ENCODE measurements at regions not wholly inside any gene's neighbourhood (a gene's known extent, or its start where the extent isn't known, plus 50 kb on each side); places are given as distances from the start of the nearest gene placed in this dataset.

DNA sequence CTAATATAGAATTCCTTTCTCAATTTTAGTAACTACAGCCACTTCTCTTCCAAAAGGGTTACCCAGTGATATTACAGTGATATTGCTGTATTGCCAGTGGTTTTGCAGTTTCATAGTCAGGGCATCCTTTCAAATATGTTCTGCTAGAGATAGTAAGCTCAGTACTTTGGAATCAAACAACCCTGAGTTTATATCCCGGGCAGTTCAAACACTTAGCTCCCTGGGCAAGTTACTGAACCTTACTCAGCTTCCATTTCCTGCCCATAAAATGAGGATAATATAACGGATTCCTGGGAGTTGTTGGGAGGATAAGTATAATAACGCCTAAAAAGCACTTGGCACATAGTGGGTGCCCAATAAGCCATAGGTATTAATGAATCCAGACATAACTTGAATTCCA, 212.6 kb upstream of the PARD3B start:
- H3K27ac ChIP-seq (ENCODE audit: insufficient read depth, low read length, poor library complexity, severe bottlenecking): no peak overlapping the region
- H3K4me1 ChIP-seq (ENCODE audit: control insufficient read depth, insufficient read depth, low read length, poor library complexity, severe bottlenecking): no peaks in the 10 kb centered on the region
- no peak for DNase-seq
- H3K9me3 ChIP-seq (ENCODE audit: control insufficient read depth, low read length): no peaks in the 10 kb centered on the region
- H3K4me3 ChIP-seq (ENCODE audit: insufficient read depth, low read depth, low read length, poor library complexity, severe bottlenecking): no peak overlapping the region
- H3K27me3 ChIP-seq (replicated peaks; ENCODE audit: control insufficient read depth, insufficient read depth, low read length, poor library complexity, severe bottlenecking): peaks cover 3% of the 10 kb centered on the region
- no peaks in the 10 kb centered on the region for H3K36me3 ChIP-seq (ENCODE audit: control insufficient read depth, insufficient read depth, low read length)

GRCh38 chr2:204333861-204334260, 211.4 kb upstream of the PARD3B start:
- H3K36me3 ChIP-seq (ENCODE audit: control insufficient read depth, insufficient read depth, low read length): no peaks in the 10 kb centered on the region
- H3K9me3 ChIP-seq (ENCODE audit: control insufficient read depth, low read length): no peaks in the 10 kb centered on the region
- peaks cover 3% of the 10 kb centered on the region for H3K27me3 ChIP-seq (replicated peaks; ENCODE audit: control insufficient read depth, insufficient read depth, low read length, poor library complexity, severe bottlenecking)
- no peak for DNase-seq
- no peak overlapping the region for H3K27ac ChIP-seq (ENCODE audit: insufficient read depth, low read length, poor library complexity, severe bottlenecking)
- H3K4me3 ChIP-seq (ENCODE audit: insufficient read depth, low read depth, low read length, poor library complexity, severe bottlenecking): no peak overlapping the region
- no peaks in the 10 kb centered on the region for H3K4me1 ChIP-seq (ENCODE audit: control insufficient read depth, insufficient read depth, low read length, poor library complexity, severe bottlenecking)

DNA sequence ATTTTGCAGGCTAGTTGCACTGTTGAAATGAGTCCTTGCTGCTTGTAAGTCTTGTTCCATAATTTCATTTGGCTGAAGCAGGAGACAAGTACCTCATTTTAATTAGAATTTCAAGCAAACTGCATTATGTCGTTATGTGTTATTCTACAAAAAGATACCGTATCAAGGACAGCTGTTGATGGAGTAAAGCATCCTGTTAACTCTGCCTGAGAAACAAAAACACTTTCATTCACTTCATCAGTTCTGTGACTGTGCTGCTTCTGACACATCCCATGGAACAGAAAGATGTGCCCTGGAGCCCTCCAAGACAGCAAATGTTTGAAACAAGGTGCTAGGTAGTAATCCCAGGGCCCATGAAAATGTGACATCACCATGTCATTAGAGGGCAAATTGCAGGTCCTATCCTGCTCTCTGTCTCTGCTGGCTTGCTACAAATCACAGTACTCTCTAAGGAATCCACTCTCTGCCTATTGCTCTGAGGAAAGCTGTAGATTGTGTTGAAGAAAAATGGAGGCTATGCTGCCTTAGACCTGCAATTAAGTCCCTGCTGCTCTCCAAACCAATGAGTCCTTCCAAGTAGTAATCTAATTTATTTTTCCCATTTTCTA, 209.7 kb upstream of the PARD3B start:
- Histone ChIP-seq H3K27ac (ENCODE audit: insufficient read depth, low read length, poor library complexity, severe bottlenecking) (no peak overlapping the region), H3K4me3 (ENCODE audit: insufficient read depth, low read depth, low read length, poor library complexity, severe bottlenecking) (no peak overlapping the region), H3K4me1 (ENCODE audit: control insufficient read depth, insufficient read depth, low read length, poor library complexity, severe bottlenecking) (no peaks in the 10 kb centered on the region), H3K9me3 (ENCODE audit: control insufficient read depth, low read length) (no peaks in the 10 kb centered on the region), H3K27me3 (replicated peaks; ENCODE audit: control insufficient read depth, insufficient read depth, low read length, poor library complexity, severe bottlenecking) (peaks cover 3% of the 10 kb centered on the region), H3K36me3 (ENCODE audit: control insufficient read depth, insufficient read depth, low read length) (no peaks in the 10 kb centered on the region)
- no peak for DNase-seq

- H3K4me1 ChIP-seq (ENCODE audit: control insufficient read depth, insufficient read depth, low read length, poor library complexity, severe bottlenecking): no peaks in the 10 kb centered on the region
- no peak overlapping the region for H3K27ac ChIP-seq (ENCODE audit: insufficient read depth, low read length, poor library complexity, severe bottlenecking)
- DNase-seq: no peak
- H3K9me3 ChIP-seq (ENCODE audit: control insufficient read depth, low read length): no peaks in the 10 kb centered on the region
- H3K27me3 ChIP-seq (replicated peaks; ENCODE audit: control insufficient read depth, insufficient read depth, low read length, poor library complexity, severe bottlenecking): peaks cover 3% of the 10 kb centered on the region
- H3K4me3 ChIP-seq (ENCODE audit: insufficient read depth, low read depth, low read length, poor library complexity, severe bottlenecking): no peak overlapping the region
- H3K36me3 ChIP-seq (ENCODE audit: control insufficient read depth, insufficient read depth, low read length): no peaks in the 10 kb centered on the region
Observed at GRCh38 chr2:204336153-204336744, 209.0 kb upstream of the PARD3B start.

- DNase-seq: no peak
- no peak overlapping the region for H3K27ac ChIP-seq (ENCODE audit: insufficient read depth, low read length, poor library complexity, severe bottlenecking)
- H3K4me1 ChIP-seq (ENCODE audit: control insufficient read depth, insufficient read depth, low read length, poor library complexity, severe bottlenecking): no peaks in the 10 kb centered on the region
- no peaks in the 10 kb centered on the region for H3K36me3 ChIP-seq (ENCODE audit: control insufficient read depth, insufficient read depth, low read length)
- no peaks in the 10 kb centered on the region for H3K9me3 ChIP-seq (ENCODE audit: control insufficient read depth, low read length)
- no peak overlapping the region for H3K4me3 ChIP-seq (ENCODE audit: insufficient read depth, low read depth, low read length, poor library complexity, severe bottlenecking)
- H3K27me3 ChIP-seq (replicated peaks; ENCODE audit: control insufficient read depth, insufficient read depth, low read length, poor library complexity, severe bottlenecking): peaks cover under 1% of the 10 kb centered on the region
Observed at GRCh38 chr2:204337638-204338037, 207.6 kb upstream of the PARD3B start.

DNA sequence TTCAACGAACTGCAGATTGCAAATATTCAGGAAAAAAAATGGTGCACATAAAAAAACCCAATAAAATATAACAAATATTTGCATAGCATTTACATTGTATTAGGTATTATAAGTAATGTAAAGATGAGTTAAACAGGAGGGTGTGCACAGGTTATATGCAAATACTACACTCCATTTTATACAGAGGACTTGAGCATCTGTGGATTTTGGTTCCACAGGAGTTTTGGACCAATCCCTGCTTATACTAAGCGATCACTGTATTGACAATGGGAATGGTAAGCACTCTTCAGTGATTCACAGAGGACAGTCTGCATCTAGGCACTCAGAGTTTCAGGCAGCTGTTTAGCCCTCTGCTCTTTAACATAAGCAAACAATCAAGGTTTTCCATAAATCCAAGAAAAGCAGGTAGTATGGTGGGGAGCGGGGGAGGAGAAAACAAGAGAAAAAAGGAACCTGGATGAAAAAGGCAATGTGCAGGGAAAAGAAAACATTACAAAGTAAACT, 206.0 kb upstream of the PARD3B start:
- Histone ChIP-seq H3K4me1 (ENCODE audit: control insufficient read depth, insufficient read depth, low read length, poor library complexity, severe bottlenecking) (no peaks in the 10 kb centered on the region), H3K9me3 (ENCODE audit: control insufficient read depth, low read length) (no peaks in the 10 kb centered on the region), H3K36me3 (ENCODE audit: control insufficient read depth, insufficient read depth, low read length) (no peaks in the 10 kb centered on the region), H3K27me3 (replicated peaks; ENCODE audit: control insufficient read depth, insufficient read depth, low read length, poor library complexity, severe bottlenecking) (no peaks in the 10 kb centered on the region), H3K4me3 (ENCODE audit: insufficient read depth, low read depth, low read length, poor library complexity, severe bottlenecking) (no peak overlapping the region), H3K27ac (ENCODE audit: insufficient read depth, low read length, poor library complexity, severe bottlenecking) (no peak overlapping the region)
- no peak for DNase-seq

- no peak overlapping the region for H3K4me3 ChIP-seq (ENCODE audit: insufficient read depth, low read depth, low read length, poor library complexity, severe bottlenecking)
- H3K9me3 ChIP-seq (ENCODE audit: control insufficient read depth, low read length): no peaks in the 10 kb centered on the region
- no peak for DNase-seq
- H3K27me3 ChIP-seq (replicated peaks; ENCODE audit: control insufficient read depth, insufficient read depth, low read length, poor library complexity, severe bottlenecking): no peaks in the 10 kb centered on the region
- no peak overlapping the region for H3K27ac ChIP-seq (ENCODE audit: insufficient read depth, low read length, poor library complexity, severe bottlenecking)
- H3K4me1 ChIP-seq (ENCODE audit: control insufficient read depth, insufficient read depth, low read length, poor library complexity, severe bottlenecking): no peaks in the 10 kb centered on the region
- H3K36me3 ChIP-seq (ENCODE audit: control insufficient read depth, insufficient read depth, low read length): no peaks in the 10 kb centered on the region
Observed at GRCh38 chr2:204340511-204340910, 204.8 kb upstream of the PARD3B start.

GRCh38 chr2:204341887-204342276, 203.4 kb upstream of the PARD3B start:
- Histone ChIP-seq H3K27me3 (replicated peaks; ENCODE audit: control insufficient read depth, insufficient read depth, low read length, poor library complexity, severe bottlenecking) (no peaks in the 10 kb centered on the region), H3K36me3 (ENCODE audit: control insufficient read depth, insufficient read depth, low read length) (no peaks in the 10 kb centered on the region), H3K4me3 (ENCODE audit: insufficient read depth, low read depth, low read length, poor library complexity, severe bottlenecking) (no peak overlapping the region), H3K27ac (ENCODE audit: insufficient read depth, low read length, poor library complexity, severe bottlenecking) (no peak overlapping the region), H3K9me3 (ENCODE audit: control insufficient read depth, low read length) (no peaks in the 10 kb centered on the region), H3K4me1 (ENCODE audit: control insufficient read depth, insufficient read depth, low read length, poor library complexity, severe bottlenecking) (no peaks in the 10 kb centered on the region)
- no peak for DNase-seq

GRCh38 chr2:204343685-204344084, 201.6 kb upstream of the PARD3B start:
- Histone ChIP-seq H3K4me1 (ENCODE audit: control insufficient read depth, insufficient read depth, low read length, poor library complexity, severe bottlenecking) (no peaks in the 10 kb centered on the region), H3K36me3 (ENCODE audit: control insufficient read depth, insufficient read depth, low read length) (no peaks in the 10 kb centered on the region), H3K27ac (ENCODE audit: insufficient read depth, low read length, poor library complexity, severe bottlenecking) (no peak overlapping the region), H3K4me3 (ENCODE audit: insufficient read depth, low read depth, low read length, poor library complexity, severe bottlenecking) (no peak overlapping the region), H3K27me3 (replicated peaks; ENCODE audit: control insufficient read depth, insufficient read depth, low read length, poor library complexity, severe bottlenecking) (no peaks in the 10 kb centered on the region), H3K9me3 (ENCODE audit: control insufficient read depth, low read length) (no peaks in the 10 kb centered on the region)
- no peak for DNase-seq

DNA sequence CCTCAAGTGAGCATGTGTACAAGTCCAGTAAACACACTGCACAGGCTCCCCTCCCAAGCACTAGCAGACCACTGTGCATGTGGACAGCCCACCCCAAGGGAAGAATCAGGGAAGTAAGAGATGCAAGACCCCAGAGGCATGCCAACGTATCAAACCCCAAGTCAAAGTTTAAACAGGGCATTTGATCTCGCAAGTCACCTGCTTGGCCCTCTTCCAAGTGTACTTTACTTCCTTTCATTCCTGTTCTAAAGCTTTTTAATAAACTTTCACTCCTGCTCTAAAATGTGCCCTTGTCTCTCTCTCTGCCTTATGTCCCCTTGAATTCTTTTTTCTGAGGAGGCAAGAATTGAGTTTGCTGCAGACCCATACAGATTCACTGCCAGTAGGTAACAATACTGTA, 201.2 kb upstream of the PARD3B start:
- H3K4me3 ChIP-seq (ENCODE audit: insufficient read depth, low read depth, low read length, poor library complexity, severe bottlenecking): no peak overlapping the region
- no peaks in the 10 kb centered on the region for H3K27me3 ChIP-seq (replicated peaks; ENCODE audit: control insufficient read depth, insufficient read depth, low read length, poor library complexity, severe bottlenecking)
- no peaks in the 10 kb centered on the region for H3K4me1 ChIP-seq (ENCODE audit: control insufficient read depth, insufficient read depth, low read length, poor library complexity, severe bottlenecking)
- H3K36me3 ChIP-seq (ENCODE audit: control insufficient read depth, insufficient read depth, low read length): no peaks in the 10 kb centered on the region
- H3K9me3 ChIP-seq (ENCODE audit: control insufficient read depth, low read length): no peaks in the 10 kb centered on the region
- H3K27ac ChIP-seq (ENCODE audit: insufficient read depth, low read length, poor library complexity, severe bottlenecking): no peak overlapping the region
- no peak for DNase-seq
